Prostate gland (tissue), 2 donors: ENCODE measurements at regions not wholly inside any gene's neighbourhood (a gene's known extent, or its start where the extent isn't known, plus 50 kb on each side); places are given as distances from the start of the nearest gene placed in this dataset.

Experiments
- CTCF ChIP-seq, 4 experiments: fragments of 200-600 bp in 2 of 4; fragments of 450-650 bp in 2 of 4; sonication (generic) in 2 of 4; IDR thresholded peaks; 1 replicate in 3 of 4; 2 replicates in 1 of 4; pipeline ENCODE4 v1.5.1; 2016 to 2019; ENCODE audit warnings: antibody characterized with exemption in 4 of 4, mild to moderate bottlenecking in 2 of 4, moderate library complexity in 2 of 4
- POLR2A ChIP-seq: fragments of 450-650 bp; IDR thresholded peaks from one replicate; pipeline ENCODE4 v1.6.1; 2016; ENCODE audit warnings: antibody characterized with exemption, mild to moderate bottlenecking

GRCh38 chr9:108167136-108167900, 677.7 kb upstream of the KLF4 start:
- TF ChIP-seq POLR2A (no peak), CTCF (IDR thresholded peaks at IDR 0.05) (no peak)
